ENCODE measurements at regions not wholly inside any gene's neighbourhood (a gene's known extent, or its start where the extent isn't known, plus 50 kb on each side); places are given as distances from the start of the nearest gene placed in this dataset.

GRCh38 chr22:48338793-48339705 lies 1488.6 kb downstream of the BRD1 start:
- H3K9me2 ChIP-seq (replicated peaks; ENCODE audit: insufficient read depth, low read length): no peaks in the 10 kb centered on the region

GRCh38 chr22:48337957-48338792 lies 1489.5 kb downstream of the BRD1 start:
- H3K4me1 ChIP-seq (ENCODE audit: low read length): peaks cover 1% of the 10 kb centered on the region; the same call in 1 of the 2 replicates
- H3K27ac ChIP-seq (ENCODE audit: low read length): no peak overlapping the region

More at GRCh38 chr22:48338793-48339705, 1488.6 kb downstream of the BRD1 start:
- Histone ChIP-seq H4K20me1 (ENCODE audit: insufficient read depth, low read depth, low read length) (0 out of 2 replicates have a peak, but pooled peaks cover 8% of the 10 kb centered on the region), H3K9ac (ENCODE audit: low read length) (no peak overlapping the region), H2AFZ (ENCODE audit: low read length) (no peak overlapping the region), H3K27me3 (ENCODE audit: low read length) (no peaks in the 10 kb centered on the region), H3K4me3 (ENCODE audit: low read length) (no peak overlapping the region), H3K79me2 (ENCODE audit: low read length) (no peaks in the 10 kb centered on the region), H3K9me3 (ENCODE audit: low read length) (no peaks in the 10 kb centered on the region), H3K27ac (ENCODE audit: low read length) (no peak overlapping the region), H3K36me3 (ENCODE audit: insufficient read depth, low read length) (no peaks in the 10 kb centered on the region), H3K4me1 (ENCODE audit: low read length) (no peaks in the 10 kb centered on the region), H3K4me2 (ENCODE audit: low read depth, low read length, poor library complexity, severe bottlenecking) (no peak overlapping the region)
- no peak for DNase-seq

GRCh38 chr22:48336339-48337060 lies 1491.2 kb downstream of the BRD1 start:
- no peak for DNase-seq
- no peak overlapping the region for H3K4me3 ChIP-seq (ENCODE audit: low read length)
- H3K27me3 ChIP-seq (ENCODE audit: low read length): no peaks in the 10 kb centered on the region

More at GRCh38 chr22:48337957-48338792, 1489.5 kb downstream of the BRD1 start:
- Histone ChIP-seq H3K9me3 (ENCODE audit: low read length) (no peaks in the 10 kb centered on the region), H3K4me3 (ENCODE audit: low read length) (no peak overlapping the region), H3K9me2 (replicated peaks; ENCODE audit: insufficient read depth, low read length) (no peaks in the 10 kb centered on the region), H3K79me2 (ENCODE audit: low read length) (no peaks in the 10 kb centered on the region), H3K9ac (ENCODE audit: low read length) (no peak overlapping the region), H3K4me2 (ENCODE audit: low read depth, low read length, poor library complexity, severe bottlenecking) (no peak overlapping the region), H4K20me1 (ENCODE audit: insufficient read depth, low read depth, low read length) (0 out of 2 replicates have a peak, but pooled peaks cover 9% of the 10 kb centered on the region), H3K27me3 (ENCODE audit: low read length) (no peaks in the 10 kb centered on the region), H2AFZ (ENCODE audit: low read length) (no peak overlapping the region), H3K36me3 (ENCODE audit: insufficient read depth, low read length) (no peaks in the 10 kb centered on the region)
- DNase-seq: no peak

GRCh38 chr22:48335442-48336139 lies 1492.1 kb downstream of the BRD1 start:
- H3K27ac ChIP-seq (ENCODE audit: low read length): no peak overlapping the region
- no peaks in the 10 kb centered on the region for H3K27me3 ChIP-seq (ENCODE audit: low read length)
- H3K9ac ChIP-seq (ENCODE audit: low read length): no peak overlapping the region
- no peak overlapping the region for H2AFZ ChIP-seq (ENCODE audit: low read length)
- H3K4me2 ChIP-seq (ENCODE audit: low read depth, low read length, poor library complexity, severe bottlenecking): no peak overlapping the region
- no peaks in the 10 kb centered on the region for H3K9me2 ChIP-seq (replicated peaks; ENCODE audit: insufficient read depth, low read length)
- no peaks in the 10 kb centered on the region for H3K36me3 ChIP-seq (ENCODE audit: insufficient read depth, low read length)
- H3K4me1 ChIP-seq (ENCODE audit: low read length): peaks cover 2% of the 10 kb centered on the region; the same call in 1 of the 2 replicates
- 0 out of 2 replicates have a peak, but pooled peaks cover 9% of the 10 kb centered on the region for H4K20me1 ChIP-seq (ENCODE audit: insufficient read depth, low read depth, low read length)
- no peak overlapping the region for H3K4me3 ChIP-seq (ENCODE audit: low read length)
- no peak for DNase-seq
- H3K79me2 ChIP-seq (ENCODE audit: low read length): no peaks in the 10 kb centered on the region
- H3K9me3 ChIP-seq (ENCODE audit: low read length): no peaks in the 10 kb centered on the region

More at GRCh38 chr22:48336339-48337060, 1491.2 kb downstream of the BRD1 start:
- Histone ChIP-seq H3K4me1 (ENCODE audit: low read length) (peaks cover 2% of the 10 kb centered on the region; the same call in 1 of the 2 replicates), H3K9me2 (replicated peaks; ENCODE audit: insufficient read depth, low read length) (no peaks in the 10 kb centered on the region), H3K27ac (ENCODE audit: low read length) (no peak overlapping the region), H3K36me3 (ENCODE audit: insufficient read depth, low read length) (no peaks in the 10 kb centered on the region), H3K4me2 (ENCODE audit: low read depth, low read length, poor library complexity, severe bottlenecking) (no peak overlapping the region), H4K20me1 (ENCODE audit: insufficient read depth, low read depth, low read length) (0 out of 2 replicates have a peak, but pooled peaks cover 9% of the 10 kb centered on the region), H3K9me3 (ENCODE audit: low read length) (no peaks in the 10 kb centered on the region), H3K79me2 (ENCODE audit: low read length) (no peaks in the 10 kb centered on the region), H2AFZ (ENCODE audit: low read length) (no peak overlapping the region), H3K9ac (ENCODE audit: low read length) (no peak overlapping the region)

- Histone ChIP-seq H2AFZ (ENCODE audit: low read length) (no peak overlapping the region), H3K4me1 (ENCODE audit: low read length) (peaks cover 2% of the 10 kb centered on the region; the same call in 1 of the 2 replicates), H3K79me2 (ENCODE audit: low read length) (no peaks in the 10 kb centered on the region), H3K4me2 (ENCODE audit: low read depth, low read length, poor library complexity, severe bottlenecking) (no peak overlapping the region), H3K27me3 (ENCODE audit: low read length) (no peaks in the 10 kb centered on the region), H3K36me3 (ENCODE audit: insufficient read depth, low read length) (no peaks in the 10 kb centered on the region), H3K4me3 (ENCODE audit: low read length) (no peak overlapping the region), H3K9ac (ENCODE audit: low read length) (no peak overlapping the region), H3K27ac (ENCODE audit: low read length) (no peak overlapping the region), H4K20me1 (ENCODE audit: insufficient read depth, low read depth, low read length) (0 out of 2 replicates have a peak, but pooled peaks cover 6% of the 10 kb centered on the region), H3K9me3 (ENCODE audit: low read length) (no peaks in the 10 kb centered on the region), H3K9me2 (replicated peaks; ENCODE audit: insufficient read depth, low read length) (no peaks in the 10 kb centered on the region)
- DNase-seq: no peak
Measured at GRCh38 chr22:48334971-48335370, 1492.7 kb downstream of the BRD1 start.

GRCh38 chr22:48333816-48334735 lies 1493.6 kb downstream of the BRD1 start:
- no peak overlapping the region for H3K4me3 ChIP-seq (ENCODE audit: low read length)
- H3K27me3 ChIP-seq (ENCODE audit: low read length): no peaks in the 10 kb centered on the region; the same call in 1 of the 2 replicates
- no peak overlapping the region for H2AFZ ChIP-seq (ENCODE audit: low read length)
- H3K27ac ChIP-seq (ENCODE audit: low read length): no peak overlapping the region
- no peak for DNase-seq
- H4K20me1 ChIP-seq (ENCODE audit: insufficient read depth, low read depth, low read length): 0 out of 2 replicates have a peak, but pooled peaks cover 6% of the 10 kb centered on the region
- H3K9me3 ChIP-seq (ENCODE audit: low read length): no peaks in the 10 kb centered on the region
- no peaks in the 10 kb centered on the region for H3K36me3 ChIP-seq (ENCODE audit: insufficient read depth, low read length)
- no peak overlapping the region for H3K9ac ChIP-seq (ENCODE audit: low read length)
- no peak overlapping the region for H3K4me2 ChIP-seq (ENCODE audit: low read depth, low read length, poor library complexity, severe bottlenecking)
- peaks cover 2% of the 10 kb centered on the region; the same call in 1 of the 2 replicates for H3K4me1 ChIP-seq (ENCODE audit: low read length)
- no peaks in the 10 kb centered on the region for H3K79me2 ChIP-seq (ENCODE audit: low read length)
- no peaks in the 10 kb centered on the region for H3K9me2 ChIP-seq (replicated peaks; ENCODE audit: insufficient read depth, low read length)

Data from Karpas-422 (cell line).